Right lobe of liver (tissue), 6 donors: ENCODE measurements at regions not wholly inside any gene's neighbourhood (a gene's known extent, or its start where the extent isn't known, plus 50 kb on each side); places are given as distances from the start of the nearest gene placed in this dataset.

Source experiments
- ATAC-seq, 4 donors: fragments of 200-7000 bp; cut with Tn5 transposase; one replicate each; pipeline ENCODE4 v1.9.1; 2020; ENCODE audit warnings: mild to moderate bottlenecking in 4 of 4, moderate library complexity in 4 of 4
- DNase-seq, 3 donors: peaks; one replicate each; pipeline ENCODE4 v3.0.0-alpha.2; 2020
- H3K27ac ChIP-seq, 3 donors: fragments of 200-600 bp; one replicate each; pipeline ENCODE4 v1.8.0; 2022
- H3K27me3 ChIP-seq, 2 donors: fragments of 200-600 bp; one replicate each; pipeline ENCODE4 v1.8.0; 2022
- H3K36me3 ChIP-seq, 4 donors: fragments of 200-600 bp; sonication (generic) in 1 of 4; one replicate each; pipeline versions ENCODE4 v1.5.1 to v1.8.0; 2017 to 2022; ENCODE audit warnings: control low read depth in 1 of 4
- H3K4me1 ChIP-seq, 4 donors: fragments of 200-600 bp; sonication (generic) in 1 of 4; one replicate each; pipeline versions ENCODE4 v1.5.1 to v1.8.0; 2017 to 2022; ENCODE audit warnings: control low read depth in 1 of 4
- H3K4me3 ChIP-seq, 3 donors: fragments of 200-600 bp; one replicate each; pipeline ENCODE4 v1.8.0; 2022
- H3K9me3 ChIP-seq, 4 donors: fragments of 200-600 bp; sonication (generic) in 1 of 4; one replicate each; pipeline versions ENCODE4 v1.5.1 to v1.8.0; 2017 to 2022; ENCODE audit warnings: control low read depth in 1 of 4
- CTCF ChIP-seq, 4 donors: fragments of 200-600 bp in 3 of 4; fragments of 450-650 bp in 1 of 4; IDR thresholded peaks; one replicate each; pipeline versions ENCODE4 v1.5.1 to v1.8.0; 2016 to 2022; ENCODE audit warnings: antibody characterized with exemption in 4 of 4, mild to moderate bottlenecking in 2 of 4
- POLR2A ChIP-seq: fragments of 450-650 bp; IDR thresholded peaks from one replicate; pipeline ENCODE4 v1.6.1; 2017; ENCODE audit warnings: antibody characterized with exemption, mild to moderate bottlenecking
- WGBS: methylation state at CpG from one replicate; pipeline ENCODE4 v1.1.6; 2018; ENCODE audit warnings: low coverage, low lambda C conversion rate; ENCODE audit not compliant: insufficient coverage; ENCODE audit errors: missing lambda C conversion rate; 5-methylcytosine and 5-hydroxymethylcytosine counted together
- intact Hi-C, 2 donors: fragments of 100-400 bp; cut with DNase I; formaldehyde crosslinking; loops; one replicate each; pipeline versions ENCODE4 v1.11.2 to v1.14.1; 2022
- donor health status: DM: no; HTN: yes; CAD: no.
- donor health status: DM: no; HTN: no; CAD: no.
- donor health status: DM: no; HTN: no; CAD: no.
- donor health status: DM: no; HTN: yes; CAD: no.
- donor health status: DM: no; HTN: yes; CAD: no.

- WGBS, result 71% methylated on average over 3 of the region's 4 CpGs
- no peaks in the 10 kb centered on the region for H3K36me3 ChIP-seq
- intact Hi-C loops, result no loop called here
- H3K4me1 ChIP-seq, result no peaks in the 10 kb centered on the region
- H3K27me3 ChIP-seq, result no peaks in the 10 kb centered on the region
- ATAC-seq (no peak), DNase-seq (no peak)
- H3K4me3 ChIP-seq, result no peak overlapping the region
- no peak overlapping the region for H3K27ac ChIP-seq
- TF ChIP-seq CTCF (IDR thresholded peaks at IDR 0.05) (no peak), POLR2A (no peak)
- H3K9me3 ChIP-seq, result no peaks in the 10 kb centered on the region
Observed at GRCh38 chr6:147837540-147837939, 329.1 kb downstream of the SAMD5 start.

GRCh38 chr6:147839708-147840610 lies 331.5 kb downstream of the SAMD5 start:
- H3K27me3 ChIP-seq, result no peaks in the 10 kb centered on the region
- H3K4me3 ChIP-seq, result no peak overlapping the region
- no peaks in the 10 kb centered on the region for H3K4me1 ChIP-seq
- no peaks in the 10 kb centered on the region for H3K36me3 ChIP-seq
- ATAC-seq (no peak), DNase-seq (no peak)
- H3K27ac ChIP-seq, result no peak overlapping the region
- intact Hi-C loops, result no loop called here
- TF ChIP-seq POLR2A, result no peak
- no peak for TF ChIP-seq CTCF (IDR thresholded peaks at IDR 0.05)
- H3K9me3 ChIP-seq, result no peaks in the 10 kb centered on the region
- 55% methylated on average over 2 of the region's 2 CpGs for WGBS

GRCh38 chr6:147841547-147842148 lies 333.2 kb downstream of the SAMD5 start:
- Histone ChIP-seq H3K4me3 (no peak overlapping the region), H3K9me3 (no peaks in the 10 kb centered on the region), H3K27ac (no peak overlapping the region), H3K36me3 (no peaks in the 10 kb centered on the region), H3K4me1 (no peaks in the 10 kb centered on the region), H3K27me3 (no peaks in the 10 kb centered on the region)
- intact Hi-C loops, result no loop called here
- ATAC-seq, result no peak
- no peak for DNase-seq
- 4% methylated on average over 1 of the region's 1 CpG for WGBS
- TF ChIP-seq POLR2A (no peak), CTCF (IDR thresholded peaks at IDR 0.05) (no peak)

GRCh38 chr6:147849401-147850330 lies 341.2 kb downstream of the SAMD5 start:
- Histone ChIP-seq H3K36me3 (no peaks in the 10 kb centered on the region), H3K4me1 (no peaks in the 10 kb centered on the region), H3K27ac (no peak overlapping the region), H3K27me3 (no peaks in the 10 kb centered on the region), H3K9me3 (no peaks in the 10 kb centered on the region), H3K4me3 (no peak overlapping the region)
- no peak for ATAC-seq
- TF ChIP-seq CTCF (IDR thresholded peaks at IDR 0.05), result no peak
- TF ChIP-seq POLR2A, result no peak
- intact Hi-C loops, result no loop called here
- DNase-seq, result no peak
- 52% methylated on average over 10 of the region's 10 CpGs for WGBS
